ENCODE measurements at regions not wholly inside any gene's neighbourhood (a gene's known extent, or its start where the extent isn't known, plus 50 kb on each side); places are given as distances from the start of the nearest gene placed in this dataset.

- TF ChIP-seq CTCF (IDR thresholded peaks at IDR 0.05; ENCODE audit: low read length) (no peak), EZH2 (IDR thresholded peaks at IDR 0.05; ENCODE audit: borderline replicate concordance, low read length) (no peak)
Observed at GRCh38 chr15:39253552-39253951, 327.3 kb upstream of the THBS1 start.
